Left ventricle myocardium inferior (tissue), 1 donor: ENCODE measurements at regions not wholly inside any gene's neighbourhood (a gene's known extent, or its start where the extent isn't known, plus 50 kb on each side); places are given as distances from the start of the nearest gene placed in this dataset.

ENCODE experiments used
- DNase-seq: peaks from one replicate; pipeline ENCODE4 v3.0.0-alpha.2; 2020
- H3K27ac ChIP-seq: fragments of 200-600 bp; replicated peaks from 2 replicates; pipeline ENCODE4 v1.8.0; 2021
- H3K27me3 ChIP-seq: fragments of 200-600 bp; 2 replicates; pipeline ENCODE4 v1.8.0; 2021; ENCODE audit warnings: low read depth
- H3K36me3 ChIP-seq: fragments of 200-600 bp; 2 replicates; pipeline ENCODE4 v1.8.0; 2021
- H3K4me1 ChIP-seq: fragments of 200-600 bp; 2 replicates; pipeline ENCODE4 v1.8.0; 2021
- H3K4me3 ChIP-seq: fragments of 200-600 bp; 2 replicates; pipeline ENCODE4 v1.8.0; 2021; ENCODE audit warnings: mild to moderate bottlenecking, moderate library complexity
- H3K9me3 ChIP-seq: fragments of 200-600 bp; replicated peaks from 2 replicates; pipeline ENCODE4 v1.8.0; 2021
- intact Hi-C: fragments of 100-400 bp; cut with micrococcal nuclease; formaldehyde crosslinking; loops from one replicate; pipeline ENCODE4 v1.11.0; 2022
- TF ChIP-seq, protein P1 (sequence below): fragments of 200-600 bp; IDR thresholded peaks from 2 replicates; pipeline ENCODE4 v1.8.0; 2021; ENCODE audit warnings: antibody characterized with exemption, mild to moderate bottlenecking, borderline replicate concordance
- donor health status: DM: no; HTN: yes; CAD: no; lungs with severe emphysema.

- TF ChIP-seq, protein P1, sequence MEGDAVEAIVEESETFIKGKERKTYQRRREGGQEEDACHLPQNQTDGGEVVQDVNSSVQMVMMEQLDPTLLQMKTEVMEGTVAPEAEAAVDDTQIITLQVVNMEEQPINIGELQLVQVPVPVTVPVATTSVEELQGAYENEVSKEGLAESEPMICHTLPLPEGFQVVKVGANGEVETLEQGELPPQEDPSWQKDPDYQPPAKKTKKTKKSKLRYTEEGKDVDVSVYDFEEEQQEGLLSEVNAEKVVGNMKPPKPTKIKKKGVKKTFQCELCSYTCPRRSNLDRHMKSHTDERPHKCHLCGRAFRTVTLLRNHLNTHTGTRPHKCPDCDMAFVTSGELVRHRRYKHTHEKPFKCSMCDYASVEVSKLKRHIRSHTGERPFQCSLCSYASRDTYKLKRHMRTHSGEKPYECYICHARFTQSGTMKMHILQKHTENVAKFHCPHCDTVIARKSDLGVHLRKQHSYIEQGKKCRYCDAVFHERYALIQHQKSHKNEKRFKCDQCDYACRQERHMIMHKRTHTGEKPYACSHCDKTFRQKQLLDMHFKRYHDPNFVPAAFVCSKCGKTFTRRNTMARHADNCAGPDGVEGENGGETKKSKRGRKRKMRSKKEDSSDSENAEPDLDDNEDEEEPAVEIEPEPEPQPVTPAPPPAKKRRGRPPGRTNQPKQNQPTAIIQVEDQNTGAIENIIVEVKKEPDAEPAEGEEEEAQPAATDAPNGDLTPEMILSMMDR: no peak
- DNase-seq: no peak
- no peaks in the 10 kb centered on the region for H3K4me1 ChIP-seq
- H3K27ac ChIP-seq: no peak overlapping the region
- intact Hi-C loops: no loop called here
- no peaks in the 10 kb centered on the region for H3K9me3 ChIP-seq
- H3K27me3 ChIP-seq: peaks cover 5% of the 10 kb centered on the region
- no peaks in the 10 kb centered on the region for H3K36me3 ChIP-seq
- no peak overlapping the region for H3K4me3 ChIP-seq
Measured at GRCh38 chr13:21970918-21971317, 300.0 kb downstream of the FGF9 start.

- intact Hi-C loops: no loop called here
- Histone ChIP-seq H3K27me3 (peaks cover 5% of the 10 kb centered on the region), H3K9me3 (no peaks in the 10 kb centered on the region), H3K27ac (peak overlapping the region; percentile 6), H3K36me3 (no peaks in the 10 kb centered on the region), H3K4me1 (no peaks in the 10 kb centered on the region), H3K4me3 (no peak overlapping the region)
- no peak for DNase-seq
- TF ChIP-seq, protein P1: no peak
Measured at GRCh38 chr13:21971662-21972621, 301.1 kb downstream of the FGF9 start.

- intact Hi-C loops: no loop called here
- no peak overlapping the region for H3K27ac ChIP-seq
- no peaks in the 10 kb centered on the region for H3K4me1 ChIP-seq
- H3K36me3 ChIP-seq: no peaks in the 10 kb centered on the region
- no peaks in the 10 kb centered on the region for H3K9me3 ChIP-seq
- no peak for DNase-seq
- H3K4me3 ChIP-seq: no peak overlapping the region
- H3K27me3 ChIP-seq: peaks cover 5% of the 10 kb centered on the region
- TF ChIP-seq, protein P1: no peak
Measured at GRCh38 chr13:21973437-21974125, 302.7 kb downstream of the FGF9 start.

DNA sequence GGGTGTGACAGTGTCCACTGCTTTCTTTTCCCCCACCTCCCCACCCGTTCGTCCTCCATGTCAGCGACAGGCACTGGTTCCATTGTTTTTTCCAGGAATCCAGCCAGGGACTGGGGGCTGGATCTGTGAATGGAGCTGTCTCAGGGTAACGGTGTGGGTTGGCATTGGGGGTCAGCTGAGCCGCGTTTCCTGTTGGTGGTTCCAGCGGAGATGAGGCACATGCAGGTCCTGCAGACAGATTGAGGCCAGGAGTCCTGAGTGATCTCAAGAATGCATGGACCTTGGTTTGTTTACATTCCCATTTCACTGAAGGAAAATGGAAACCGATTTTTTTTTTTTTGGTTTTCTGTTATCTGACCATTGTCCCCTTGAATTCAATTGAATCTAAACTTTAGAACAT is 303.9 kb downstream of the FGF9 start:
- H3K4me1 ChIP-seq: no peaks in the 10 kb centered on the region
- TF ChIP-seq, protein P1: no peak

DNA sequence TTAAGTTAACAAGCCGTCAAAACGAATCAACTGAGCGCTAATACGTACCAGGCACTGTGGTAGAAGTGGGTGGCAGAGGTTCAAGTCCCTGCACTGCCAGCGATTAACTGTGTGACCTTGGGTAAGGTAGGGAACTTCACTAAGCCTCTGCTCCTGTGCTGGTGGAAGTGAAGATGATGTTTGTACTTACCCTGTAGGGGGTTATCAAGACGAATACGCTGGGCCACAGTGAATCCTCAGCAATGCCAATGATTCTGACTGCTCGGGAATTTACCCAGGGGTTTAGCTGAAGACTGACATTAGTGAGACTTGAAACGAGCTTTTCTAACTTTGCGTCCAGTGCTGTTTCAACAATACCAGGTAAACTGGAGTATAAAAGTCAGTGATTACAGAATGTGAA is 305.3 kb downstream of the FGF9 start:
- H3K9me3 ChIP-seq: no peaks in the 10 kb centered on the region
- no peak for DNase-seq
- TF ChIP-seq, protein P1: no peak
- H3K27me3 ChIP-seq: no peaks in the 10 kb centered on the region
- no peaks in the 10 kb centered on the region for H3K4me1 ChIP-seq
- intact Hi-C loops: no loop called here
- no peaks in the 10 kb centered on the region for H3K36me3 ChIP-seq
- H3K4me3 ChIP-seq: no peak overlapping the region
- H3K27ac ChIP-seq: no peak overlapping the region

More for the DNA sequence above, 303.9 kb downstream of the FGF9 start:
- DNase-seq: no peak
- no peaks in the 10 kb centered on the region for H3K36me3 ChIP-seq
- H3K4me3 ChIP-seq: no peak overlapping the region
- no peak overlapping the region for H3K27ac ChIP-seq
- H3K27me3 ChIP-seq: no peaks in the 10 kb centered on the region
- intact Hi-C loops: no loop called here
- no peaks in the 10 kb centered on the region for H3K9me3 ChIP-seq
